Peyer's patch (tissue), 4 donors: ENCODE measurements at regions not wholly inside any gene's neighbourhood (a gene's known extent, or its start where the extent isn't known, plus 50 kb on each side); places are given as distances from the start of the nearest gene placed in this dataset.
A peak's percentile ranks its signal among the peaks of the same experiment; 100 is the strongest.

ENCODE experiments used
- DNase-seq, 3 donors: peaks; one replicate each; pipeline ENCODE4 v3.0.0-alpha.2; 2017 to 2019
- H3K27ac ChIP-seq, 4 donors: fragments of 200-600 bp; sonication (generic); one replicate each; pipeline ENCODE4 v1.5.1; 2016 to 2019
- H3K27me3 ChIP-seq, 2 donors: fragments of 200-600 bp; sonication (generic); one replicate each; pipeline ENCODE4 v1.5.1; 2019
- H3K36me3 ChIP-seq, 3 donors: fragments of 200-600 bp; sonication (generic); one replicate each; pipeline ENCODE4 v1.5.1; 2016 to 2019
- H3K4me1 ChIP-seq, 4 donors: fragments of 200-600 bp; sonication (generic); one replicate each; pipeline ENCODE4 v1.5.1; 2016 to 2019
- H3K4me3 ChIP-seq, 4 donors: fragments of 200-600 bp; sonication (generic); 1 replicate in 3 of 4; 2 replicates in 1 of 4; pipeline ENCODE4 v1.5.1; 2016 to 2019; ENCODE audit warnings: mild to moderate bottlenecking in 1 of 4
- H3K9me3 ChIP-seq, 4 donors: fragments of 200-600 bp; sonication (generic); one replicate each; pipeline ENCODE4 v1.5.1; 2016 to 2019; ENCODE audit warnings: mild to moderate bottlenecking in 1 of 4
- CTCF ChIP-seq, 6 experiments: fragments of 450-650 bp in 4 of 6; fragments of 200-600 bp in 2 of 6; sonication (generic) in 1 of 6; IDR thresholded peaks; one replicate each; pipeline ENCODE4 v1.5.1; 2017 to 2019; ENCODE audit warnings: antibody characterized with exemption in 6 of 6, mild to moderate bottlenecking in 3 of 6, moderate library complexity in 1 of 6
- POLR2A ChIP-seq, 2 donors: fragments of 450-650 bp; IDR thresholded peaks; one replicate each; pipeline ENCODE4 v1.5.1; 2017; ENCODE audit warnings: antibody characterized with exemption in 2 of 2, mild to moderate bottlenecking in 2 of 2, moderate library complexity in 2 of 2

- H3K27me3 ChIP-seq: no peaks in the 10 kb centered on the region
- no peaks in the 10 kb centered on the region for H3K36me3 ChIP-seq
- no peak overlapping the region for H3K4me3 ChIP-seq
- H3K4me1 ChIP-seq: no peaks in the 10 kb centered on the region
- peak in 2 of 6 experiments; percentile 22 to 36 for TF ChIP-seq CTCF (IDR thresholded peaks at IDR 0.05)
- TF ChIP-seq POLR2A (IDR thresholded peaks at IDR 0.05): no peak
- H3K9me3 ChIP-seq: no peaks in the 10 kb centered on the region
- no peak for DNase-seq
- no peak overlapping the region for H3K27ac ChIP-seq
These were observed 289.5 kb upstream of the BOD1L1 start for GRCh38 chr4:13917015-13917414.

- Histone ChIP-seq H3K27ac (no peak overlapping the region), H3K36me3 (no peaks in the 10 kb centered on the region)
These were observed 290.6 kb upstream of the BOD1L1 start for GRCh38 chr4:13918110-13918509.

GRCh38 chr4:13918991-13919441 lies 291.5 kb upstream of the BOD1L1 start:
- Histone ChIP-seq H3K36me3 (no peaks in the 10 kb centered on the region), H3K4me3 (no peak overlapping the region), H3K27me3 (no peaks in the 10 kb centered on the region), H3K27ac (peak overlapping the region in 1 of 4 donors; percentile 19), H3K9me3 (no peaks in the 10 kb centered on the region), H3K4me1 (no peaks in the 10 kb centered on the region)
- TF ChIP-seq CTCF (IDR thresholded peaks at IDR 0.05) (no peak), POLR2A (IDR thresholded peaks at IDR 0.05) (no peak)
- DNase-seq: no peak

More at GRCh38 chr4:13918110-13918509, 290.6 kb upstream of the BOD1L1 start:
- Histone ChIP-seq H3K27me3 (no peaks in the 10 kb centered on the region), H3K4me1 (no peaks in the 10 kb centered on the region), H3K4me3 (no peak overlapping the region), H3K9me3 (no peaks in the 10 kb centered on the region)
- DNase-seq: peak in 1 of 3 donors; percentile 63
- TF ChIP-seq CTCF (IDR thresholded peaks at IDR 0.05) (no peak), POLR2A (IDR thresholded peaks at IDR 0.05) (no peak)

DNA sequence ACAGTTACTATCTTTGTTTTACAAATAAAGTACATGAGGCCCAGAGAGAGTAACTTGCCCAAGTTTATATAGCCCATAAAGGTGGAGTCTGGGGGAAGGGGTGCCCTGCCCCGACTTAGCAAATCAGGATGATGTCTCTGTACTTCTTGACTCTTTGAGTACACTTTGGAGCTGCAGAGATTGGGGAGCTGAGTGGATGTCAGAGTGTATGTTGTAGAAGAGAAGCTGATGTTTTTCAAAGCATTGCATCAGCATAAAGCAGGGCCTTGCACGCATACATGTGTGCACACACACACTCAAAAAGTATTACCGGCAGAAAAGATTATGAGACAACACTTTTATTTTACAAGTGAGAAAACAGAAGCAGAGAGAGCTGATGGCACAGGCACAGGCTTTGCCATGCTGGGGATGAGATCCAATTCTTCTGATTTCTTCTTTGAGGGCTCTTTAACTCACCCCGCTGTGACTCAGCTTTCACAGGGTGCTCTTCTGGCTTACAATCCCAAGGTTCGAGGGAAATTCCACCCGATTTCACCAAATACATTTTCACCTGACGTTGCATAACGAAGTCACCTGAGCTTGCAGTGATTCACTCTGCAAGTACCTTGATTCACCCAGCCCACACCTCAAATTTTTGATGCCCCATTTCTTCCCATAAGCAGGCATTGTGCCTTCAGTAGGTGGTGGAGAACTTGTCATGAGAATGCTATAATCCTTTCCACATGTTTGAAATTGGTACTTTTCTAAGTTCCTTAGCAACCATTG lies 292.8 kb upstream of the BOD1L1 start:
- Histone ChIP-seq H3K36me3 (no peaks in the 10 kb centered on the region), H3K4me1 (no peaks in the 10 kb centered on the region), H3K27me3 (no peaks in the 10 kb centered on the region), H3K9me3 (no peaks in the 10 kb centered on the region), H3K27ac (no peak overlapping the region), H3K4me3 (no peak overlapping the region)
- TF ChIP-seq CTCF (IDR thresholded peaks at IDR 0.05): no peak
- no peak for TF ChIP-seq POLR2A (IDR thresholded peaks at IDR 0.05)
- DNase-seq: no peak

- no peaks in the 10 kb centered on the region for H3K36me3 ChIP-seq
- H3K9me3 ChIP-seq: no peaks in the 10 kb centered on the region
- DNase-seq: peak in 1 of 3 donors; percentile 69
- no peaks in the 10 kb centered on the region for H3K27me3 ChIP-seq
- H3K4me3 ChIP-seq: no peak overlapping the region
- H3K27ac ChIP-seq: no peak overlapping the region
- TF ChIP-seq CTCF (IDR thresholded peaks at IDR 0.05): no peak
- TF ChIP-seq POLR2A (IDR thresholded peaks at IDR 0.05): no peak
- H3K4me1 ChIP-seq: no peaks in the 10 kb centered on the region
These were observed 293.4 kb upstream of the BOD1L1 start for GRCh38 chr4:13920901-13921300.
